Suppressor macrophage treated with lipopolysaccharide for 4 hours (primary cell): ENCODE measurements at regions not wholly inside any gene's neighbourhood (a gene's known extent, or its start where the extent isn't known, plus 50 kb on each side); places are given as distances from the start of the nearest gene placed in this dataset.

Source experiments
- DNase-seq: peaks from one replicate; pipeline ENCODE4 v3.0.0-alpha.2; 2020

DNA sequence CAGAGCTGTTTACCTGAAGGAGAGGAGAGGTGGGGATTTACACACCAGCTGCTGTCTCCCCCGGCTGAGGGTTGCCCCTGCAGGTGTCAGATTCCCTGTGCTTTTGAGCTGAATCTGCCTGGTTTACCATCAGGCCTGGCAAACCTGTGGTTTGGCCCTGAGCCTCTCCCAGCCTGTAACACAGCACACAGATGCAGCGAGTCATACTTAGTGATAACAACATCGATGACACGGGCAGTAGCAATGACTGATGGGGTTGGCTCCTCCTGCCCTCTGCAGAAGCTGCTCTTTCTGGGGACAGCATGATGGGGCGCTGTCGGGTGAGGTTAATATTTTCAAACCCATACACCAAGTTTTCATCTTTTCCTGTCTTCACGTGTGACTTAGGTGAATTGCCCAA is 380.0 kb upstream of the B3GAT1 start:
- no peak for DNase-seq

- DNase-seq: no peak
Measured at GRCh38 chr11:134791102-134791501, 379.1 kb upstream of the B3GAT1 start.

- no peak for DNase-seq
Measured at GRCh38 chr11:134789104-134789503, 377.1 kb upstream of the B3GAT1 start.

- no peak for DNase-seq
Measured at GRCh38 chr11:134786636-134787035, 374.6 kb upstream of the B3GAT1 start.

GRCh38 chr11:134785660-134786284 is 373.7 kb upstream of the B3GAT1 start:
- DNase-seq: no peak

DNA sequence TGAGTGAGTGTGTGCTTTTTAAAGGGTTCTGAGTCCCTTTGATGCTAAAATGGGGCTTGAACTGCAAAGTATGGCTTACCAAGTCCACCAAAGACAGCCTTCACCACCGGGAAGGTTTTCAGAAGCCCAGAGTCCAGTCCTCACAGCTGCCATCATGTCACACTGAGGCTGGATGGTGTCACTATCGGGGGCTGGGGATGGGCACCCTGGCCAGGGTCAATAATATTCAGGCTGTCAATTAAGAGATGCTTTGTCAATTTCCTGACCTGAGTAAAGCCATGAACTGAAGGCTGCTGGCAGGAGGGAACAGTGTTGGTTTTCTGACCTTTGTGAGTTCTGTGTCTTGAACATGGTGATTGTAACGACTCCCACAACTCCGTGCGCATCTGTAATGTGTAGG is 373.0 kb upstream of the B3GAT1 start:
- DNase-seq: no peak

DNA sequence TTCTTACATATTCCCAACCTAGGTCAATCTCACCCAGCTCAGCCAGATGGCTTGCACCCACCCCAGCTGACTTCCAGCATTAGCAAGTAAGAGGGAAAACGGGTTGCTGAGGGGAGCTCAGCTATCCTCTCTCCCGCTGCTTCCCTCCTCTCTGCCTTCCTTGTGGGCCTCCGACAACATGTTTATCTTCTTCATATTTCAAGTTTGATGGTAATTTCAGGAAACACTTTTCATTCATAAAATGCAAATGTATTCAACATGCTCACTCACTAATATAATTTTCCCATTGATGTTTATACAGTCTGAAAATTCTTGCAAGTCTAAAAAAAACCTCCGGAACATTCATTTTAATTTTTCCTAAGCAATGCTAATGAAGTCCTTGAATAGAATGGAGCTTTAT is 372.5 kb upstream of the B3GAT1 start:
- no peak for DNase-seq

- no peak for DNase-seq
Measured at GRCh38 chr11:134784046-134784445, 372.0 kb upstream of the B3GAT1 start.

- no peak for DNase-seq
Measured at GRCh38 chr11:134783234-134783633, 371.2 kb upstream of the B3GAT1 start.

- DNase-seq: no peak
Measured at GRCh38 chr11:134781380-134781866, 369.4 kb upstream of the B3GAT1 start.

GRCh38 chr11:134780486-134781147 is 368.6 kb upstream of the B3GAT1 start:
- DNase-seq: no peak

DNA sequence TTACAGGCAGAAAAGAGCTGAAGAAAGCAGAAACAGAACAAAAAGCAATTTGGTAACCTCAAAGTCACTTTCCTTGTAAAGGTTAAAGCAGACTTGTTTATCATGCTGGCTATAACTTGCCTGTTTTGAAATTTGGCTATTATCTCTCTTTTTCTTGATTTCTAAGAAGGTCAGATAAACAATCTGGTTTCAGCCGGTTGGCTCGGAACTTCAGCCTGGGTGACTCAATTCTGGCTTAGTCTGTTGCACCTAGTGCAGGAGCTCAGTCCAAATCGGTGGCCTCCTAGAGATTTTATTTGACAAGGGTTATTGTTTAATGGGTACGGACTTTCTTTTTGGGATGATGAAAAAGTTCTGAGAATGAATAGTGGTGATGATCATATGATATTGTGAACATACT is 367.1 kb upstream of the B3GAT1 start:
- DNase-seq: no peak

- DNase-seq: no peak
Measured at GRCh38 chr11:134768463-134768862, 356.4 kb upstream of the B3GAT1 start.

DNA sequence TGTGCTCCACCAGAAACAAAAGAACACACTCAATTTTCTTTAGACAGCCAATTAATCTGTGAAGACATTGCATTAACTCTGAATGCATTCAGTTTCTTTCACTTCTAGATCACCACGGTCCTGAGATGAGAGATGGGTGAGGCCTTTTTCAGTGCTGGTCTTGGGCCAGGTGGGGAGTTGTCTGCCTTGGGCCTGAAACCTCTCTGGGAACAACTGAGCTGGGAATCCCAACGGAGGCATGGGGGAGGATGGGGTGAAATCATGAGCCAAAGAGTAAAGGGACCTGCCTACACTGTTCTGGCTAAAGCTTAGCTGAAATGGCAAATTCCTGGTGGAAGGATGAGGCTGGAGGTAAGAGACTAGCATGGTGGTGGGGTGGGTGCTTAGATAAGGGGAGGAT is 353.5 kb upstream of the B3GAT1 start:
- no peak for DNase-seq

- no peak for DNase-seq
Measured at GRCh38 chr11:134764966-134765365, 352.9 kb upstream of the B3GAT1 start.

- DNase-seq: no peak
Measured at GRCh38 chr11:134764367-134764766, 352.3 kb upstream of the B3GAT1 start.

- no peak for DNase-seq
Measured at GRCh38 chr11:134763030-134763388, 351.0 kb upstream of the B3GAT1 start.

- DNase-seq: no peak
Measured at GRCh38 chr11:134762248-134763029, 350.4 kb upstream of the B3GAT1 start.

DNA sequence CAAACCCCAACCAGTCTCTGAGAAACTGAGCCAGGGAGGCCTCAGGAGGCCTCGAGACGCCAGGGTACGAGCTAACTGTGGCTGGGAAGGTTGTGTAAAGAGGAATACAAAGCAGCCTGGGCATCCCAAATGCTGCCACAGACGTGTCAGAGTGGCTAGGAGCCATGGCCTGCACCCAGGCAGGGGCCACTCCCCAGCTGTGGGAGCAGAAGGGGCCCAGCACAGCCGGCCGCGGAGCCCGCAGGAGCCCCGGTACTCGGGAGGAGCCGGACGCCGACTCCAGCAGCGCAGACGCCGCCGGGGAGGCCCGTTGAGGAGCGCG is 349.8 kb upstream of the B3GAT1 start:
- DNase-seq: no peak

- DNase-seq: no peak
Measured at GRCh38 chr11:134761386-134761785, 349.3 kb upstream of the B3GAT1 start.

DNA sequence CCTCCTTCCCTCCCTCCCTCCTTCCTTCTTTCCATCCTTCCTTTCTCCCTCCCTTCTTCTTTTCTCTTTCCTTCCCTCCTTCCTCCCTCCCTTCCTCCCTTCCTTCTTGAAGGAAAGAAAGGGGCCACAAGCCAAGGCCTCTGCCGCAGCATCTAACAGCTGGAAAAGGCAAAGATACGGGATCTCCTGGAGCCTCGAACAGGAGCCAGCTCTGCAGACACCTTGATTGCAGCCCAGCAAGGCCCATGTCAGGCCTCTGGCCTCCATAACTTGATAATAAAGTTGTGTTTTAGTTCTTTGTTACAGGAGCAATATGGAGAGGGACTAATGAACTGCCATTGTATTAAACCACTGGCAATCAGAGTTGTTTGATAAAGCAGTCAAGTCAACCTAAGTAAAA is 348.9 kb upstream of the B3GAT1 start:
- DNase-seq: no peak

GRCh38 chr11:134760299-134760698 is 348.3 kb upstream of the B3GAT1 start:
- DNase-seq: no peak

- no peak for DNase-seq
Measured at GRCh38 chr11:134759855-134760254, 347.8 kb upstream of the B3GAT1 start.

- no peak for DNase-seq
Measured at GRCh38 chr11:134759274-134759673, 347.2 kb upstream of the B3GAT1 start.
